NCI-H526 treated with DMSO at 0.1 percent for 48 hours (cell line): ENCODE measurements at regions not wholly inside any gene's neighbourhood (a gene's known extent, or its start where the extent isn't known, plus 50 kb on each side); places are given as distances from the start of the nearest gene placed in this dataset.

Source experiments
- DNase-seq: peaks from one replicate; lab custom pipeline; 2025; lab: John Stamatoyannopoulos, UW

DNA sequence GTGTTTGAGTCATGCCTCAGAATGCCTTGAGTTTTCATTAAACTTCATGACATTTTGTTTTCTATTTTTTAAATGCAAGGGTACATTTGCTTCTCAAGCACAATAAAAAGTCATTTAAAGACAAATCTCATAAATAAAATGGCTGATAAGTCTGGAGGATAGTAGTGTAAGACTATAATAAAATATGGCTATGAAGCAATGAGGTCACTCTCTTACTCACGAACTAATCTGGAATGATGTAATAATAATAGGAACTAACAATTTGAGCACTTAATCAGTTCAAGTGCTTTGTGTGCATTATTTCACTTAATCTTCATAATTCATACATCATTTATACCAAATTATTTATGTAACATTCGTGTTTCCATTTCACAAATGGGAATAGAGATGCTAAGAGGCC lies 149.3 kb upstream of the CTTNBP2 start:
- no peak for DNase-seq

GRCh38 chr7:118026791-118027190 lies 153.6 kb upstream of the CTTNBP2 start:
- no peak for DNase-seq

GRCh38 chr7:118028226-118028625 lies 155.0 kb upstream of the CTTNBP2 start:
- no peak for DNase-seq

GRCh38 chr7:118029826-118030422 lies 154.0 kb upstream of the LSM8 start:
- DNase-seq, result no peak

DNA sequence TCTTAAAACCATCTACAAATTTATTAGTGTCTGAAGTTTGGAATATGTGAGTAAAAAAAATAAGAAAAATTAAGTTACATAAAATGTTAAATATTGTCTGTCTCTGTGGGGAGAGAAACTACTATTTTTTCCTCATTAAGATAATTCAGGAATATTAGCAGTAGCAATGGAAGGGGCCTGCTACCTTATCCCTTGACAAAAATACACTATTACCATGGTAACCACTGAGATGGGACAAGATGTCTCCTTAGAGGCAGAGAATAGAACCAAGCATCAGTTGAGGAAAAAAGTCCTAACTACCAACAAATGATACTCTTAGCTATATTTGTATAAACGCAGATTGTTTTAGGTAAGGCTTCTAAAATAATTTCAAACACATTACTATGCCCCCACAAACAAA lies 150.7 kb upstream of the LSM8 start:
- no peak for DNase-seq

DNA sequence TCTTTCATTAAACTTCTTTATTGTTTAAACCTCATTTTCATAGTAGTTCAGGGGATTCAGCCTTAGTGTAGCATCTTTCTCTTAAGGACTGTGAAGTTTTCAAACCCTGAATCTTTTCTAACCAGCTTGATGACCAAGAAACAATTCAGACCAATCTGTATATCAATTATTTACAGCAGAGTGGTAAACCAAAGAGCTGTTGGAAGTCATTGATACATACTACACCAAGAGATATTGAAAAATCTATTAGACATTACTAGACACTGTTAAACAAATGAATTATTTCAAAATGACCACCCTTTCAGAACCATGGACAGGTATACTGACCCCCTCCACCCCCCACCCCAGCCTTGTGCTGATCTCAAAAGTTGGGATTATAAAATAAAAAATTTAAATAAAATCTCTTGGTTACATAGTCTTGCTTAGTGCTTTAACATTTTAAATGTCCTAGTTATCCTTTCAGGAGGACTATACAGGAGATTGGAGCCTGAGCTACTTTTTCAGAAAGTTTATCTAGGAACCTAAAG lies 143.9 kb upstream of the LSM8 start:
- DNase-seq, result no peak

DNA sequence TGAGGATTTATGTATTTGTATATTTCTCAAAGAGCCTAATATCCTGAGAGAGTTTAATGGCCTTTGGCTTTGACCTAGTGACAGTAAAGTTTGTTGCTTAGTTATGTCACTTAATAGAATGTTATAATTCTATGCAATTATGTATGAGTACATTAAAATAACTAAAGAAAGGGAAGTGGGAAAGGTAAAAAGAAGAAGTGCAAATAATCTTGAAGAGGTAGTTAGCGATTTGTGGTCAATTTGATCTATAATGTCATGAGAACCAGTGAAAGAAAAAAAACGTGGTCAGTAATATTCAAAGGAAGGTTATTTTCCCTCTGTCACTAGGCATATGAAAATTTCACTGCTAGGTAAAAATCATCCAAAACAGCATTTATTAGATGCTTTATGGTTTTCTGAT lies 143.4 kb upstream of the LSM8 start:
- no peak for DNase-seq

DNA sequence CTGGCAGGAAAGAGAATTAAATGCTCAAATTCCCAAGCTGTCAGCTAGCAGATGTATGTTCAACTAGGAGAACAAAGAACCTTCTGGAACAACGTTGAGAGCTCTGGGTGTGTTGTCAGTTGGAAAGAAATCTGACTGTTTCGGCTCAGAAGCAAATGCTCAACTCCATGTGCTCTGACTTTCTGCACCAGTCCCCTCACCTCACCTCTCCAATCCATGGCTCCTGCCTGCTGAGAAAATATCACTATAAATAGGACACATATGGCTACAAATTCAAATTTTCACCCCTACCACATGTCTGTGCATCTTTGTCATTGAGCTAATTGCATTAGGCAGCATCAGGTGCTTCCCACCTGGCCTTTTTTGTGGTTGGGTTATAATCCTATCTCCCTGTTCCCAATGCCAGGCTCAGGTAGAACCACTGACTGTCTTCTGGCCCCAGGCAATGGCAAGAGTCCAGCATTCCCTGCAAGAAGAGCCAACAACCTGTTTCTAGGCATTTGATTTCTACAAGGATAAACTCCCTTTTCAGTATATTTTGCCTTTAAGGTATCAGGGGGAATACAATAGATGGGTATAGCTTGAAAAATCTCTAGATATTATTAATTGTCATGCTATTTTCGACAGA lies 142.6 kb upstream of the LSM8 start:
- no peak for DNase-seq

- DNase-seq, result no peak
Measured at GRCh38 chr7:118045629-118046028, 138.3 kb upstream of the LSM8 start.

GRCh38 chr7:118046086-118046485 lies 137.9 kb upstream of the LSM8 start:
- DNase-seq, result no peak

DNA sequence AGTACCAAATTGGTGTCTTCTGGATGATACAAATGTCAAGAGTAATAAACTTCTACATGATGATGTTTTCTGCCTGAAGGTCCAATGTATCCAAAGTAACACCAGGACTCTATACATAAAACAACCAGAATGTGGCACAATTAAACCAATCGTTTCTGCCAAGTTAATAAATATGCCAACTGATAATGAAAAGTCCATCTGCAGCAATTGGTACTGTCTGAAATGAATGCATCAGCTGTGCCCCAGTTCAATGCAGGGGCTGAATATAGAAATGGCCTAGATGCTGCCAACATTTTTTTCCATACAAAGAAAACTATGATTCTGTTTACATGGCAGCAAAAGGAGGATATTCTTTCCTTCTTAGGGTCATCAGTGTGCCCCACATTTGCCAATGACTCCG lies 137.2 kb upstream of the LSM8 start:
- DNase-seq, result no peak

DNA sequence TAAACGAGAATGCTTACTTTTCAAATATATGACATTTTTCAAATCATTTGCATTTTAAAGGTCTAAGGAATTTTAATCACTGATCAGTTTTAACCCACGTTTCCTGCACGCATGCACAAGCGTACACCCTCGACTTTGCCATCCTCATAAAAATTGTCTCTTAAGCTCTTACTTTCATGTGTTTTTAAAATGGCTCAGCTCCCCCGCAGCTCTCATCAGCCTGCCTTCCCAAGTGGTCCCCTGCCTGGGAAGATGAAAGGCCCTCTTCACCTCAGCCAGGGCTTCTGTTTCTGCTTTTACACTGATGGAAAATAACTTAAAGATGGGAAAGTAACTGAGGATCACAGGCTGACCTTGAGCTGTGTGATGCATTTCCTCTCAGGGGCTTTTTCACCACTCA lies 131.6 kb upstream of the LSM8 start:
- no peak for DNase-seq

DNA sequence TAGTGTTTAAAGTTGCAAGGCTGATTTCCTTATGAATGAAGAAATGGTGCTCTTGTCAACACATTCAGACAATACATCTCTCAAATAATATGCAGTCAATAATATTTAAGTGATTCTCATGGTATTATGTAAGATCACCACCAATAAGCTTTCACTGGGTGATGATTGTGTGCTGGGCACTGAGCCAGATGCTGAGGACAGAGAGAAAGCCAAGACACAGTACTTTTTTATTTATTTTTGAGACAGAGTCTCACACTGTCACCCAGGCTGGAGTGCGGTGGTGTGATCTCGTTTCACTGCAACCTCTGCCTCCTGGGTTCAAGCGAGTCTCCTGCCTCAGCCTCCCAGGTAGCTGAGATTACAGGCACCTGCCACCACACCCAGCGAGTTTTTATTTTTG lies 130.6 kb upstream of the LSM8 start:
- DNase-seq, result no peak

DNA sequence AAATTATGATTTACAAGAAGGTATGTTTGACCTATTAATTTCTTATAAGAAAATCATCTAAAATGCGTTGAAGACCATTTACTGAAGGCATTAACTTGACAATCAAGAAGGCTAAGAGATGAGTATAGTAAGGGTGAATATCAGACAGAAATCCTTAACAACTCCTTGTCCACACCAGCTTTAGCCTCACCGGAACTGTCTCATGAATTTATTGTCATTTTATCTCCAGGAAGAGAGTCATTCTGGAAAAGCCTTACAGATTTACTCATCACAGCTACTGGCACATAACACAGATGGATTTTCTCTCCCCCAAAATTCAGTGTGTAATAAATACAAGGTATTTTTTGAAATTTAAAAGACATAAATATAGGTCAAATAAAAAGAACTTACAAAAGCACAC lies 129.4 kb upstream of the LSM8 start:
- DNase-seq, result no peak

GRCh38 chr7:118055647-118056046 lies 128.3 kb upstream of the LSM8 start:
- no peak for DNase-seq

DNA sequence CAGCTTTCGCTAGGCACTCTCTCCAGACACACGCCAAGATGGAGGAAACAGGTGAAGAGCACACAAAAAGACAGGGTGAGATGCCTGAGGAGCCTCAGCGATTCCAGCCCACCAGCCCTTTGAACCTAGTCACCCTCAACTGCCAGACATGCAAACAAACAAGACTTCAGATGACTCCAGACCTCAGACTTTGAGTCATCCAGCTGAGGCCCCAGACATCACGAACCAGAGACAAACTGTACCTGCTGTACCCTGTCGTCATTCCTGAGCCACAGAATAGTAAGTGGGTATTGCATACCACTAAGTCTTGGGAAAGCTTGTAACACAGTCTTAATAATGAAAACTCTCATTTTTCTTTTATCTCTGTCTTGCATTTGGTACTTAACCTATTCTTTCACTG lies 126.6 kb upstream of the LSM8 start:
- no peak for DNase-seq

DNA sequence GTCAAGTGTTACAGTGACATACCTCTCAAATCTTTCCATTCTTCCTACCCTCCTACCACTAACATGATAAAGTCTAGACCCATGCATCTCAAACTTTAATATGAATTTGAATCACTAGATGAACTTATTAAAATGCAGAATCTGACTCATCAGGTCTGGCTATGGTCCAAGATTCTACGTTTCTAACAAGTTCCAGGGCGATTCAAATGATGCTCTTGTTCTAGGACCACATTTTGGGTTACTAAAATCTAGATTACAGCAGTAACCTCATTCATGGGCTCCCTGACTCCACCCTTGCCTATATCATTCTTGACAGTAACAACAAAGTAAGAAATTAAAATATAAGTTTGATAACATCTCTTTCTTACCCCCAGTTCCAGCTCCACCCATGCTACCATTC lies 124.8 kb upstream of the LSM8 start:
- DNase-seq, result no peak

- DNase-seq, result no peak
Measured at GRCh38 chr7:118060692-118061091, 123.3 kb upstream of the LSM8 start.

DNA sequence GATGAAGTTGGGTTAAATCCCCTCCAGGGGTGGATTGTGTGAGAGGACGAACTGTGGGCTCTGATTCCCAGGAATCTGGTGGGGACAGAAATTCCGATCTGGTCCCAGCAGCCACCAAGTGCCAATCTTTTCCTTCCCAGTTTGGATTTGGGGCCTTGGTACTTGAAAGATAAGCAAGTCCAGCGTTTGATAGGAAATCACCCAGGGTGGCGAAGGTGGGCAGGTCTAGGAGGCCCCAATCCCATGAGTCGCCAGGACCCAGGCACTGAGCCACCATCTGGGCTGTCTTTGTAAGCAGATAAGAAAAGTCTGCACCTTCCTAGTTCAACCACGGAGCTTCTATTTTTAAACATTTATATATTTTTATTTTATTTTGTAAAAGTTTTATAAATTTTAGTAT lies 122.6 kb upstream of the LSM8 start:
- DNase-seq, result no peak

DNA sequence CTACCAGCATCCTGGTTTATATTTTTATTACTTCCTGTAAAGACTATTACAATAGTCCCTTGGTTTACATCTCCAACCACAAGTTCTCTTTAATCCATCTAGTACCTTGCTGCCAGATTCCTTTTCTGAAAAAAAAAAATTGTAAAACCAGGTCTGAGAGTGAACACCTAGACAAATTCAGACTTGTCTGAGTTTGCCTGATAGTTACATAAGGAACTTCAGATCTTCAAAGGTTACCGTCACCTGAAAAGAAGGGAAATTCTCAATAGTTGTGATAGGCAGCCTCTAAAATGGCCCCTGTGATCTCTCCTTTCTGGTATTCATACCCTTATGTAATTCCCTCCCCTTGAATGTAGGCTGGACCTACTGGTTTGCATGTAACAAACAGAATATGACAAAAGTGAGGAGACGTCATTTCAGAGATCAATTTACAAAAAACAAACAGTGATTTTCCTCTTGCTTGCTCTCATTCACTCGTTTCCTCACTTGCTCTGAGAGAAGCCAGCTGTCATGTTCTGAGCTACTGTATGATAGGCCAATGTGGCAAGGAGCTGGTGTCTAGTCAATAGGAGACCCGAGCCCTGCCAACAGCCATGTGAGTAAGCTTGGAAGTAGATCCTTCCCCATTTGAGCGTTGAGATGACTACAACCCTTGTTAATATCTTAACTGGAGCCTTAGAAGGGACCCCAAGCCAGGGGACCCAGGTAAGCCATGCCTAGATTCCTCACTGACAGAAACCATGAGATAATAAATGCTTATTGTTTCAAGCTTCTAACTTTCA lies 110.9 kb upstream of the LSM8 start:
- DNase-seq, result no peak

DNA sequence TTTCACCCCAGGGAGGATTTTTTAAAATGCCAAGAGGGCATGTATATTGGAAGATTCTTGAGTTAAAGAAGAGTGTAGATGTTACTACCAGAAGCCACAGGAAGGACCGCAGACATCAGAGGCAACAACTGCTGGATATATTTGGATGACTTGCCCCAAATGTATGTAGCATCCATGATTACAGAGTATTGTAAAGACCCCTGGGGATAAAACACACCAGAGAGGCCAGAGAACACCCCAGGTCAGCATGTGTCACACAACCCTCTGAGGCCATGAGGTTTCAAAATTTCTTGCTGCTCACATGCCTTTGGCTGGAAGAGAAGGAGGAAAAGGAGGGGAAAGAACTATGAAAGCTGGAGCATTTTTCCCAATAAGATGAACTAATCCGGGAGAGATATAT lies 108.0 kb upstream of the LSM8 start:
- DNase-seq, result no peak

GRCh38 chr7:118076564-118076963 lies 107.4 kb upstream of the LSM8 start:
- no peak for DNase-seq

DNA sequence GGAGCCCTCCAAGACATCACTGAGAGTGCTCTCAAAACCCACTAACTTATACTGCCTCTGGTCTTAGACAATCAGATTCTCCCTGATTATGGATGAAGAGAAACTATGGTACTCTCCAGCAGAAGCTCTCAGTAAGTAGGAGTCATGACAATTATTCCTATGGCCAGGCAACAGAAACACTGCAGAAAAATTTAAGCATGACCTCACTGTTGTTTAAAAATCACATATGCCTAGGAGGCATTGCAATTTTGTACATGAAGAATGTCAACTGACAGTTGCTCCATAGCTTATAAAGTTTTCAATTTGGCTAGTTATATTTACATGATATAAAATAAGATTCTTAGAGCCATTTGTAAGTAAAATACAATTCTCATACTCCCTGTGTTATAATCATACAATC lies 105.9 kb upstream of the LSM8 start:
- no peak for DNase-seq
